AG08396 (cell line): ENCODE measurements at regions not wholly inside any gene's neighbourhood (a gene's known extent, or its start where the extent isn't known, plus 50 kb on each side); places are given as distances from the start of the nearest gene placed in this dataset.

ENCODE experiments used
- DNase-seq: peaks from one replicate; pipeline ENCODE4 v3.0.0; 2012; ENCODE audit warnings: low spot score, mixed read lengths

DNA sequence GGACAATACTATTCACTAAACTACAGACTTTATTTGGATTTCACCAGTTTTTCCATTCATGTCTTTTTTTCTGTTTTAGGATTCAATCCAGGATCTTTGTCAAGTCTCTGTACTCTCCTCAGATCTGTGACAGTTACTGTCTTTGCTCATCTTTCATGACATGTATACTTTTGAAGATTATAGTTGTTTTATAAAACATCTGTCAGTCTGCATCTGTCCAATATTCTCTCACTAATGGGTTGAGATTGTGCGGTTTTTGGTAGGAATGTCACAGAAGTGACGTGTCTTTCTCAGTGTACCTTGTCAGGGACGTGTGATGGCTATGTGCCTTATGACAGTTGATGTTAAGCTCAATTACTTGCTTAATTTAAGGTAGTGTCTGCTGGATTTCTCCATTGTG lies 124.9 kb upstream of the TPK1 start:
- DNase-seq: no peak

DNA sequence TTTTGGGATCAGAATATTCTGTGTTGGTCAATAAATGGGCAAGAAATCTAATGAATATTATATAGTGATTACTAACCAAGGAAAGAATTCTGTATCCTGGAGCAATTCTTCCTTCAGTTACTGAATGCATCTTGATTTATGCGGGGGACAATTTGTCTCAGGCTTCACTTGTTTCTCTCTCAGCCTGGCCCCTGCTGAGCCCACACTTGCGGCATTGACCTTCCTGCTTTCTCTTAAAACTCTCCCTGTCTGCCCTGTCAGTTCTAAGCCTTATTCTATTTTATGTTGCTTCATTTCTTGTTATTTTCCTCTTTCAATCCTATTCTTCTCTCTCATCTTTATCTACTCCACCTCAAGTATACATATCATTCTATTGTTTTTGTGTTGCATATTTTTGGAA lies 122.1 kb upstream of the TPK1 start:
- no peak for DNase-seq

DNA sequence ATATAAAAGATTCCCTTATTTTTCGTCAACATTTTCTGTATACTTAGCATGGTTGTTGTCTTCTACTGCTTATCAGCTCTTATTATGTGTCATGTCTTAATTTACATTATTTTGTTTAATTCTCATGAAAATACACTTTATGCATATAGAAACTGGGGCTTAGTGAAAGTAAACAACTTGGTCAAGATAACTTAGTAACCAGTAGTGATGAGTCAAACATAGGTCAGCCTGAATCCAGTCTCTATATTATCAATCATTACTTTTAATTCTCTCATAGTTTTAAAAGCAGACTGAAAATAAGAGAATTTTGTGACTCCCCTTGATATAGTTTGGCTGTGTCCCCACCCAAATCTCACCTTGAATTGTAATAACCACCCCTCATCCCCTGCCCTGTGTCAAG lies 119.6 kb upstream of the TPK1 start:
- no peak for DNase-seq

DNA sequence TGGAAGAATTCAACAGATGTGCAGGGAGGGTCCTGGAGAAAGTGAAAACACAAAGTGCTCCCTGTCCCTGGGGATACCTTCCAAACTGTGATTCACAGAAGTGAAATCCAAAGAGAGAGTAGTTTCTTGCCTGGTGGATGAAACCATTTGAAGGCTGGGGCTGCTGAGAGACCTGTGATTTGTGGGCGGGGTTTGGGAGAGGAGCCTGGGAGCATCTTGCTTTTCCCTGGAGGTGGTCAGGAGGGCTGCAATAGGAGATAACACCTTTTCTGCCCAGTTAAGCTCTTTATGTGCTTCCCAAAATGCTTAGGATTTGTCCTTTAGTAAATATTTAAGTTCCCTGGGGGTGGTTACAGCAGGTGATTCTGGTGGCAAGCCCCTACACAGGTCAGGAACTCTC lies 105.3 kb upstream of the TPK1 start:
- DNase-seq: no peak

DNA sequence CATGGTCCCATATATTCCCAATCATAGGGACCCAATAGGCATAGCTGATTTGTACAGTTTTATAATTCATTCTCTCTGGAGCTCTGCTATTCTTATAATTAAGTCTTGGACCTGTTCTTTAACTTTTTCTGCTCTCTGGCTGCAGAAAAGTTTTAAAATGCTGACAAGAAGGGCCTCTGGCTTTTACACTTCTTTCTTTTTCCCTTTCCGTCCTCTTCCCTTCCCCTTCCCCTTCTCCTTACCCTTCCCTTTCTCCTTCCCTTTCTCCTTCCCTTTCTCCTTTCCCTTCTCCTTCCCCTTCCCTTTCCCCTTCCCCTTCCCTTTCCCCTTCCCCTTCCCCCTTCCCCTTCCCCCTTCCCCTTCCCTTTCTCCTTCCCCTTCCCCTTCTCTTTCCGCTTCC lies 101.3 kb upstream of the TPK1 start:
- no peak for DNase-seq

DNA sequence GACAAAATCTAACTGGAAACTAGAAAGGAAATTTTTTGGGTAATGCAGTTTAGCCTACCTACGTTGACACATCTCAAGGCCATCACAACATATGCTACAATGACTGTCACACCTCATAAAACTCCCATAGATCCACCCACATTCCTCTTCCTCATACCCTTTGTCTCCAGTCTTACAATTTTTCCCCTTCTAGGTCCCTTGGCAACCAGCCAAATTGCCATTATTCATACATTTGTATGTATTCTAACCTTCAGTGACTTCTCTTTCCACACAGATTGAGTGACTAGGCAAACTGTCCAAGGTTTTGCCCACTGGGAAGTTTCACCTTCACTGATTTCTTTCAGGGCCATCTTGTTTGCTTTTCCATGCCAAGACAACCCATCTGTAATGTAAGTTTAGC lies 100.5 kb upstream of the TPK1 start:
- no peak for DNase-seq

DNA sequence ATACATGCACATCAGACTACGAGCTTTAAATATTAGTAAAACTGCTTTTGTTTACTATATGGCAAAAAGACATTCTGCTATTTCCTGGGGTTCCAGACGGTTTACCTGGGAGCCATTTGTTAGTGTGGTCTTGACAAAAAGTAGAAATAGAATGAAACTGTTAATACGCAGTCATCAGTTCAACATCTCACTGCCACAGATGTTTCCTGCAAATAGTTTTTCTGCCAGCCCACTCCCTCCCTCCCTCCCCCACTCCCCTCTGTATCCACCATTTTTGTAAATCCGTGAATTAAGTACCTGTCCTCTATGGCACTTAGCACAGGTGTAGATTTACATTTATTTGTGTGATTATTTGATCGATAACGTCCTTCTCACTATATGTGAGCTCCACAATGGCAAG lies 74.6 kb upstream of the TPK1 start:
- no peak for DNase-seq

DNA sequence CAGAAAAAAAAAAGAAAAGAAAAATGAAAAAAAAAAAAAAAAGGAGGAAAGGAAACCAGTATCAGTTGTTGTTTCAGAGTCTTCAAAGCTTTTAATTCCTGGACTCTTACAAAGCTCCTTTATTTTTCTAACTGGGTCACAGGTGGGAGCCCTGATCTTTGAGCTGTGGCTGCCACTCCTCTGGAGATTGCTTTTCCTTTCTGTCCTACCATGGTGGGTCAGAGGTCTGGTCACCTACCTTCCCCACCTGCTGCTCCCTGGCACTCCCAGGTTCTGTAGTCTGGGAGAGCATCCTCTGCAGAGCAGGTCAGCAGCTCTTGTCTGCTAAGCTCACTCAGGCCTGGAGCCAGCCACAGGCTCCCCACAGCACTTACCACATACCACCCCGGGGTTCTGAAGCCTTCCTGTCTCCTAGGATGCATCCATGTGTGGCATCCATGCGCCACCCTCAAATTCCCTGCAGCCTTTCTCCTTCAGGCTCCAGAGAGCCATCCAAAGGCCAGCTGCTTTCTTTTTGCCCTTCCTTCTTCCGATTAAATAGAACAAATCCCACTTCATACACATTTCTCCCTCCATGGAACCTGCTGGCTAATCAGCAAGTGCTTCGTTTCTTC lies 73.2 kb upstream of the TPK1 start:
- no peak for DNase-seq

DNA sequence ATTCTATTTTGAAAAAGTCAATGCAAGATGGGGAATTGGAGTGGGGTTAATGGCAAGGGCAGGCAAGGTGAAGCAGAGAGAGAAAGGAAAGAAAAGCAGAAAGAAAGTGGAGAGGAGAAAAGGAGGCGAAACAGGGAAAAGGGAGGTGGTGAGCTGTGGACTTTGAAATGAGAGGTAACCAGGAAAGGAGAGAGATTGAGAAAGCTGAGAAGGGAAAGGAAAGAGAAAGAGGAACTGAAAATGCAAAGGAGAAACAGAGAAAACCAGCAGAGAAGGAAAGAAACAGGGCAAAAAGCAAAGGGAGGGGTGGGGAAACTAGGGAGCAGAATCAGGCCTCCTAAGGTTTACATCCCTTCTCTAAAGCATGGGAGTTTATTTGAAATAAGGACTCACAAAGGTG lies 72.5 kb upstream of the TPK1 start:
- no peak for DNase-seq

DNA sequence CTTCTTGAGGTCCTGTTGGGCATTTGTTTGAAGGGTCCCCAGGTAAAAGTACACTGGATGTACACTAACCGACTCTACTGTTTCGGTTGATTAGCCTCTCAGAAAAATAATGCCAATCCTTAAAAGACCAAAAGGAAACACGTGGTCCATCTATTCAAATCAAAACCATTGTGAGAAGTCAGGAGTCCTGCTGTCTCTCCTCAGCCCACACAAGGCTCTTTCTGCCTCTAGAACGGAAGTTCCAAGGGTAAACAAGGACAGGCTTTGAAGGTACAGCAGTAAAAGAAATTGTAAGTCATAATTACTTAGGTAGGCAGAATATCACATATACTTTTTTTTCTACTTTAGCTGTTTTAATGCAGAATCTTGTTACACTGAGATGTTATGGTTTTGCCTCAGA lies 71.7 kb upstream of the TPK1 start:
- no peak for DNase-seq

DNA sequence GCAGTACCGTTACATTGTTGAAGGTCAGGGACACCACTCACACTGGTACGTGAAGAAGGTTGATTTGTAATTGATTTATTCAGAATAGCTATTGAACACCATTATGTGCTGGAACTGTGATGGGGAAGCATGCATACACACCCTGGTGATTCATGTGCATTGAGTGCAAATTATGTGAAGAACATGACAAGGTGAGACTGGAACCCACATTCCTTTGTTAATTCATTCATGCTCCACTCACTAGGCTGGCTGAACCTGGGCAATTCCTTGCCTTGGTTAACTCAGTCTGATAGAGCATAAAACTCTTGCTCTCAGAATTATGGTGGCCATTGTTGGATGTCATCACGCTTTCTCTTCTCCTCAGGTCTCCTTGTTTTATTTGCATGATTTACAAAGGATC lies 67.3 kb upstream of the TPK1 start:
- no peak for DNase-seq

DNA sequence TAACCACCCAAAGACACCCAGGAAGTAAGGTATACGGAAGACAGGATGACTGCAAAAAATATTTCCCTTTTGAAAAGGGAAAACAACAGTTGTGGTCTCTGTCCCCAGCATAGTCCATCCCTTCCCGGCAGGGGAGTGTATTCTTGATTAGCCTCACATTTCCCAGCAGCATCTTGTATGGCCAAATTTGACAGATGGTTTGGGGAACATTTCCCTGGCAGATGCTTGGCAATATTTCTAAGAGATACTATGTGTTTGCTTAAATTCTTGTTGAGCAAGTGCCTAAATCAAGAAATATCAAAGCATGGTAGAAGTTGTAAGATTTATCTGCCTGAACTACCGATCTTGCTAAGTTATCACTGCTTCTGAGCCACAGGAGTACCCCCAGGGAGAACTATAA lies 56.9 kb upstream of the TPK1 start:
- DNase-seq: no peak
